Neural progenitor cell (in vitro differentiated cells): ENCODE measurements at regions not wholly inside any gene's neighbourhood (a gene's known extent, or its start where the extent isn't known, plus 50 kb on each side); places are given as distances from the start of the nearest gene placed in this dataset.

Experiments used
- DNase-seq: peaks from one replicate; pipeline ENCODE4 v3.0.0-alpha.2; 2016; ENCODE audit warnings: low spot score
- H2AFZ ChIP-seq: fragments of 200-600 bp; sonication (generic); replicated peaks from 2 replicates; pipeline ENCODE4 v1.6.1; 2016; ENCODE audit warnings: antibody characterized with exemption
- H3F3A ChIP-seq: fragments of 200-600 bp; sonication (generic); 2 replicates; pipeline ENCODE4 v1.6.1; 2016; ENCODE audit warnings: antibody characterized with exemption, low read depth
- H3K27ac ChIP-seq: fragments of 200-600 bp; sonication (generic); 2 replicates; pipeline ENCODE4 v1.5.1; 2016; ENCODE audit warnings: mild to moderate bottlenecking
- H3K27me3 ChIP-seq: fragments of 200-600 bp; sonication (generic); 2 replicates; pipeline ENCODE4 v1.6.1; 2016; ENCODE audit warnings: mild to moderate bottlenecking, moderate library complexity
- H3K36me3 ChIP-seq: fragments of 200-600 bp; sonication (generic); 2 replicates; pipeline ENCODE4 v1.5.1; 2016
- H3K4me1 ChIP-seq: fragments of 200-600 bp; sonication (generic); 2 replicates; pipeline ENCODE4 v1.6.1; 2016; ENCODE audit warnings: mixed run types
- H3K4me2 ChIP-seq: fragments of 200-600 bp; sonication (generic); 2 replicates; pipeline ENCODE4 v1.6.1; 2016
- H3K4me3 ChIP-seq: fragments of 200-600 bp; sonication (generic); 2 replicates; pipeline ENCODE4 v1.5.1; 2016
- H3K79me2 ChIP-seq: fragments of 200-600 bp; sonication (generic); 2 replicates; pipeline ENCODE4 v1.6.1; 2016; ENCODE audit warnings: low read depth
- H3K9ac ChIP-seq: fragments of 200-600 bp; sonication (generic); 2 replicates; pipeline ENCODE4 v1.6.1; 2016
- H3K9me3 ChIP-seq: fragments of 200-600 bp; sonication (generic); 2 replicates; pipeline ENCODE4 v1.5.1; 2016; ENCODE audit warnings: low read depth
- H4K20me1 ChIP-seq: fragments of 200-600 bp; sonication (generic); 2 replicates; pipeline ENCODE4 v1.6.1; 2016; ENCODE audit warnings: low read depth
- H3K27ac Mint-ChIP-seq: 3 replicates; pipeline ENCODE4 v1.8.0; 2021; ENCODE audit warnings: mixed read lengths
- H3K27me3 Mint-ChIP-seq: 2 replicates; pipeline ENCODE4 v1.8.0; 2022; ENCODE audit warnings: low read depth, mild to moderate bottlenecking, inconsistent platforms, moderate library complexity, mixed read lengths; ENCODE audit not compliant: insufficient read depth
- H3K36me3 Mint-ChIP-seq: 3 replicates; pipeline ENCODE4 v1.8.0; 2021; ENCODE audit warnings: mixed read lengths
- H3K4me1 Mint-ChIP-seq: 3 replicates; pipeline ENCODE4 v1.8.0; 2021; ENCODE audit warnings: mixed read lengths
- H3K4me3 Mint-ChIP-seq: 3 replicates; pipeline ENCODE4 v1.8.0; 2021; ENCODE audit warnings: mild to moderate bottlenecking, moderate library complexity, mixed read lengths
- H3K9me3 Mint-ChIP-seq: 3 replicates; pipeline ENCODE4 v1.8.0; 2020; ENCODE audit warnings: mixed read lengths
- EZH2 ChIP-seq: fragments of 200-600 bp; sonication (generic); IDR thresholded peaks from 2 replicates; pipeline ENCODE4 v1.6.1; 2017; ENCODE audit warnings: antibody characterized with exemption, mild to moderate bottlenecking, moderate library complexity
- EZH2phosphoT487 ChIP-seq: fragments of 200-600 bp; sonication (generic); IDR thresholded peaks from 2 replicates; pipeline ENCODE4 v1.6.1; 2017; ENCODE audit warnings: antibody characterized with exemption
- TF ChIP-seq, protein P1 (sequence below): fragments of 200-600 bp; sonication (generic); IDR thresholded peaks from 2 replicates; pipeline ENCODE4 v1.5.1; 2017; ENCODE audit warnings: antibody characterized with exemption, mild to moderate bottlenecking

DNA sequence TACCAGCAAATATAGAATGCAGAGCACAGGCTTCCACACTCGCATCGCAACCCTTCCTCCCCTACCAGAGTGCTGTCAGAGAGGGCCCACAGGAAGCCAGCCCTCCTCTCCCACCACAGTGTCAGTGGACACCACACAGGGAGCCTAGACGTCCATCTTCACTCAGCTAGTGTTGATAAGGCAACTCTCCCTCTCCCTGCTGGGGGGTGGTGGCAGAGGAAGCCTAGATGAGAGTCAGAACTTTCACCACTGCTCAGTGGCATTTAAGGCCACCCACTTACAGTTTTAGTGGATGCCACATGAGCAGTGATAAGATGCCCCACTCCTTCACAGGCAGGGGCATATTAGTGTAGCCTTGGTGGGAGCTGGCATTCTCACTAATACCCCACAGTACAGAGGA is 109.8 kb upstream of the UBE3A start:
- TF ChIP-seq EZH2: no peak
- TF ChIP-seq EZH2phosphoT487: no peak
- TF ChIP-seq, protein P1, sequence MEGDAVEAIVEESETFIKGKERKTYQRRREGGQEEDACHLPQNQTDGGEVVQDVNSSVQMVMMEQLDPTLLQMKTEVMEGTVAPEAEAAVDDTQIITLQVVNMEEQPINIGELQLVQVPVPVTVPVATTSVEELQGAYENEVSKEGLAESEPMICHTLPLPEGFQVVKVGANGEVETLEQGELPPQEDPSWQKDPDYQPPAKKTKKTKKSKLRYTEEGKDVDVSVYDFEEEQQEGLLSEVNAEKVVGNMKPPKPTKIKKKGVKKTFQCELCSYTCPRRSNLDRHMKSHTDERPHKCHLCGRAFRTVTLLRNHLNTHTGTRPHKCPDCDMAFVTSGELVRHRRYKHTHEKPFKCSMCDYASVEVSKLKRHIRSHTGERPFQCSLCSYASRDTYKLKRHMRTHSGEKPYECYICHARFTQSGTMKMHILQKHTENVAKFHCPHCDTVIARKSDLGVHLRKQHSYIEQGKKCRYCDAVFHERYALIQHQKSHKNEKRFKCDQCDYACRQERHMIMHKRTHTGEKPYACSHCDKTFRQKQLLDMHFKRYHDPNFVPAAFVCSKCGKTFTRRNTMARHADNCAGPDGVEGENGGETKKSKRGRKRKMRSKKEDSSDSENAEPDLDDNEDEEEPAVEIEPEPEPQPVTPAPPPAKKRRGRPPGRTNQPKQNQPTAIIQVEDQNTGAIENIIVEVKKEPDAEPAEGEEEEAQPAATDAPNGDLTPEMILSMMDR: no peak
- DNase-seq: no peak
- Histone ChIP-seq H3K4me1 (peaks cover 3% of the 10 kb centered on the region), H3K4me2 (no peak overlapping the region), H2AFZ (no peak overlapping the region), H3K4me3 (no peak overlapping the region), H3K36me3 (no peaks in the 10 kb centered on the region), H3K79me2 (no peaks in the 10 kb centered on the region), H3K9me3 (no peaks in the 10 kb centered on the region), H3K27me3 (no peaks in the 10 kb centered on the region), H3K27ac (no peak overlapping the region), H3F3A (no peaks in the 10 kb centered on the region), H4K20me1 (no peaks in the 10 kb centered on the region), H3K9ac (no peak overlapping the region)
- Mint-ChIP-seq H3K27ac (no peak overlapping the region), H3K4me1 (peaks cover 5% of the 10 kb centered on the region), H3K36me3 (no peaks in the 10 kb centered on the region), H3K4me3 (no peak overlapping the region), H3K27me3 (no peaks in the 10 kb centered on the region), H3K9me3 (no peaks in the 10 kb centered on the region)

DNA sequence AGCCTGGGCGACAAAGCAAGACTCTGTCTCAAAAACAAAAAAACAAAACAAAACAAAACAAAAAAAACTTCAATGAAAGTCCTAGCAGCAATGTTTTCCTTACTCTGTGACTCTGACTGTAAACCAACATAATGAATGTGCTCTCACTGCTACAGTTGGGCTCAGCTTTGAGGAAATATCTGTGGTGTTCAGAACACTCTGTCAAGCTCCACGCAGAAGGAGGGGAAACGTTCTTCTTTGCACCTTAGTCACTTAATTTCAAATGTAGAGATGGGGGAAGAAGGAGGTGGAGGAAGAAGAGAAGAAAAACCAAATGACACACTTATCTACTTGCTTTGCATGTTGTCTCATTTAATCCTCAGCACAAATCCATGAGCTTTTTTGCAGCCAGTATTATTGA is 107.1 kb upstream of the UBE3A start:
- H3K9me3 Mint-ChIP-seq: no peaks in the 10 kb centered on the region
- no peak overlapping the region for H3K27ac Mint-ChIP-seq
- no peak for DNase-seq

DNA sequence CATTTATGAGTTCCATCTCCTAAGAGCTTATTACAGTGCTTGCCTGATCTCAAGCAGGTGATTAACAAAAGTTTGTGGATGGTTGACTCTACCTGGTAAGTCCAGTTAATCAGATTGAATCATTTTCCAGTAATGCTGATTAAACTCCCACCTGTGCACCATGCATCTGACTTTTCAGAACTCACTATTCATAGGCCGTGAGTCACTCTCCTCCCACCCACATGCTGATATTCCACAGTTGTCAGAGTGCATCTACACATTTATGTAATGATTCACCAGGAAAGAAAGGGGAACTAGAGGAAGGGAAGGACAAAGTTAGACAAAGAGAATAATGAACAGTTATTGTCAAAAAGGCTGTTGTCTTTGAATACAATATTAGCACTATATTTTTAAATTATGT is 106.2 kb upstream of the UBE3A start:
- H3K4me3 Mint-ChIP-seq: no peak overlapping the region
- H3K27ac ChIP-seq: no peak overlapping the region
- peaks cover 16% of the 10 kb centered on the region for H3K4me1 ChIP-seq
- peaks cover 8% of the 10 kb centered on the region for H3F3A ChIP-seq
- H3K9me3 Mint-ChIP-seq: no peaks in the 10 kb centered on the region
- peaks cover 17% of the 10 kb centered on the region for H3K4me1 Mint-ChIP-seq
- no peak overlapping the region for H3K9ac ChIP-seq
- no peaks in the 10 kb centered on the region for H3K36me3 Mint-ChIP-seq
- no peaks in the 10 kb centered on the region for H3K27me3 Mint-ChIP-seq
- DNase-seq: no peak
- no peak overlapping the region for H3K4me2 ChIP-seq
- H3K27me3 ChIP-seq: no peaks in the 10 kb centered on the region
- H3K79me2 ChIP-seq: no peaks in the 10 kb centered on the region
- no peaks in the 10 kb centered on the region for H3K9me3 ChIP-seq
- no peak overlapping the region for H3K27ac Mint-ChIP-seq
- TF ChIP-seq EZH2 (no peak), EZH2phosphoT487 (no peak)
- TF ChIP-seq, protein P1: no peak
- H4K20me1 ChIP-seq: no peaks in the 10 kb centered on the region
- H3K4me3 ChIP-seq: no peak overlapping the region
- no peaks in the 10 kb centered on the region for H3K36me3 ChIP-seq
- no peak overlapping the region for H2AFZ ChIP-seq

More for the DNA sequence above, 107.1 kb upstream of the UBE3A start:
- Histone ChIP-seq H2AFZ (no peak overlapping the region), H3K79me2 (no peaks in the 10 kb centered on the region), H3F3A (peaks cover 8% of the 10 kb centered on the region), H3K4me1 (peaks cover 16% of the 10 kb centered on the region), H3K27ac (no peak overlapping the region), H3K9me3 (no peaks in the 10 kb centered on the region), H3K4me3 (no peak overlapping the region), H4K20me1 (no peaks in the 10 kb centered on the region), H3K36me3 (no peaks in the 10 kb centered on the region), H3K4me2 (no peak overlapping the region), H3K9ac (no peak overlapping the region), H3K27me3 (no peaks in the 10 kb centered on the region)
- peaks cover 17% of the 10 kb centered on the region for H3K4me1 Mint-ChIP-seq
- H3K4me3 Mint-ChIP-seq: no peak overlapping the region
- no peak for TF ChIP-seq EZH2
- TF ChIP-seq, protein P1: no peak
- no peak for TF ChIP-seq EZH2phosphoT487
- no peaks in the 10 kb centered on the region for H3K36me3 Mint-ChIP-seq
- H3K27me3 Mint-ChIP-seq: no peaks in the 10 kb centered on the region

DNA sequence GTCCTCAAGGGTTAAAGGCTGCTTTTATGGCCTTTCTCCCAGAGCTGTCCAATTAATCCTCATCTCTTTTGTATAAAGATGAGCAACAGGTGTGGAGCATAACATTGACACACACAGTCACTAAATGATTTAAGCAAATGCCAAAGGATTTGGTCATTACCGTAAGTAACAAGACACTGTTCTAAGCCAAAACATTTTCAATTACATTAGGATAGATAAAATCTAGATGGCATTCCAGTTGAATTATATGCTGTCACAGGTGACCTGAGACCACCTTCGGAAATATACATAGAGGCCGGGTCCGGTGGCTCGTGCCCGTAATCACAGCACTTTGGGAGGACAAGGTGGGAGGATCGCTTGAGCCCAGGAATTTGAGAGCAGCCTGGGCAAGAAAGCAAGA is 105.3 kb upstream of the UBE3A start:
- H3K4me3 Mint-ChIP-seq: no peak overlapping the region

More for the DNA sequence above, 105.3 kb upstream of the UBE3A start:
- Histone ChIP-seq H2AFZ (no peak overlapping the region), H3K79me2 (no peaks in the 10 kb centered on the region), H3K4me3 (no peak overlapping the region), H3K9ac (no peak overlapping the region), H3F3A (peaks cover 8% of the 10 kb centered on the region), H3K27ac (no peak overlapping the region), H3K36me3 (no peaks in the 10 kb centered on the region), H4K20me1 (no peaks in the 10 kb centered on the region), H3K27me3 (no peaks in the 10 kb centered on the region), H3K4me1 (peaks cover 16% of the 10 kb centered on the region), H3K9me3 (no peaks in the 10 kb centered on the region), H3K4me2 (no peak overlapping the region)
- no peaks in the 10 kb centered on the region for H3K9me3 Mint-ChIP-seq
- TF ChIP-seq EZH2phosphoT487 (no peak), EZH2 (no peak)
- TF ChIP-seq, protein P1: no peak
- no peaks in the 10 kb centered on the region for H3K36me3 Mint-ChIP-seq
- DNase-seq: no peak
- H3K27me3 Mint-ChIP-seq: no peaks in the 10 kb centered on the region
- H3K4me1 Mint-ChIP-seq: peaks cover 17% of the 10 kb centered on the region
- no peak overlapping the region for H3K27ac Mint-ChIP-seq
